Keratinocyte (primary cell): ENCODE measurements at regions not wholly inside any gene's neighbourhood (a gene's known extent, or its start where the extent isn't known, plus 50 kb on each side); places are given as distances from the start of the nearest gene placed in this dataset.

ENCODE experiments used
- EZH2 ChIP-seq: IDR thresholded peaks from one replicate; pipeline ENCODE4 v1.6.1; 2012; ENCODE audit warnings: inconsistent platforms, mild to moderate bottlenecking, low read length, moderate library complexity
- TF ChIP-seq, protein P1 (sequence below), 3 experiments: IDR thresholded peaks in 1 of 3; conservative IDR thresholded peaks in 1 of 3; optimal IDR thresholded peaks in 1 of 3; 2 replicates in 2 of 3; 3 replicates in 1 of 3; pipeline versions ENCODE3 to v1.5.1; 2011; ENCODE audit warnings: low read length in 3 of 3, mild to moderate bottlenecking in 3 of 3, moderate library complexity in 2 of 3, control low read depth in 1 of 3, inconsistent platforms in 1 of 3; ENCODE audit not compliant: insufficient read depth in 2 of 3; ENCODE audit errors: extremely low read depth in 1 of 3

DNA sequence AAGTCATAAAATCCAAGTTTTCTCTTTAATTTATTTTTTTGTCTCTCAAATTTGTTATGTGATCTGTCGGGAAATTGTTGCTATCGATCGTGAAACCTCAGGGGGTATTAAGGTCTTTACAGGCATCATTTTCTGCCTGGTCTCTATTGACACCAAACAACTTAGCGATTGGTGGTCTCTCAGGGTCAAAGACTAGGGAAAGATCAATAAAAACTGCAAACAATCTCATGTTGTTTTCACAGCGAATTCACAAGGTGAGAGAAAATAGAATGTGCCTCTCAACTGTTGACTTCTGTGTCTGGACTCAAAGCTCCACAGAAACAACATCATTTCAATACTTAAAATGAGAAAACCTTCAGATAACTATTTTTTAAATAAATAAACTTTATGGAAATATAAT is 645.4 kb upstream of the MIR17HG start:
- TF ChIP-seq, protein P1, sequence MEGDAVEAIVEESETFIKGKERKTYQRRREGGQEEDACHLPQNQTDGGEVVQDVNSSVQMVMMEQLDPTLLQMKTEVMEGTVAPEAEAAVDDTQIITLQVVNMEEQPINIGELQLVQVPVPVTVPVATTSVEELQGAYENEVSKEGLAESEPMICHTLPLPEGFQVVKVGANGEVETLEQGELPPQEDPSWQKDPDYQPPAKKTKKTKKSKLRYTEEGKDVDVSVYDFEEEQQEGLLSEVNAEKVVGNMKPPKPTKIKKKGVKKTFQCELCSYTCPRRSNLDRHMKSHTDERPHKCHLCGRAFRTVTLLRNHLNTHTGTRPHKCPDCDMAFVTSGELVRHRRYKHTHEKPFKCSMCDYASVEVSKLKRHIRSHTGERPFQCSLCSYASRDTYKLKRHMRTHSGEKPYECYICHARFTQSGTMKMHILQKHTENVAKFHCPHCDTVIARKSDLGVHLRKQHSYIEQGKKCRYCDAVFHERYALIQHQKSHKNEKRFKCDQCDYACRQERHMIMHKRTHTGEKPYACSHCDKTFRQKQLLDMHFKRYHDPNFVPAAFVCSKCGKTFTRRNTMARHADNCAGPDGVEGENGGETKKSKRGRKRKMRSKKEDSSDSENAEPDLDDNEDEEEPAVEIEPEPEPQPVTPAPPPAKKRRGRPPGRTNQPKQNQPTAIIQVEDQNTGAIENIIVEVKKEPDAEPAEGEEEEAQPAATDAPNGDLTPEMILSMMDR (optimal IDR thresholded peaks at IDR 0.05 in 1 of 3, IDR thresholded peaks at IDR 0.05 in 1 of 3, conservative IDR thresholded peaks at IDR 0.05 in 1 of 3; ENCODE audit: extremely low read depth in 1 of 3, insufficient read depth in 2 of 3, low read length in 3 of 3), result no peak
- TF ChIP-seq EZH2, result no peak
